ENCODE measurements at regions not wholly inside any gene's neighbourhood (a gene's known extent, or its start where the extent isn't known, plus 50 kb on each side); places are given as distances from the start of the nearest gene placed in this dataset.

GRCh38 chr4:156659983-156660382 is 311.6 kb downstream of the PDGFC start:
- Histone ChIP-seq H2AFZ (ENCODE audit: low read depth, low read length) (no peak overlapping the region), H3K79me2 (ENCODE audit: control insufficient read depth, insufficient read depth, low read length) (no peaks in the 10 kb centered on the region), H3K36me3 (ENCODE audit: control insufficient read depth in 2 of 2, extremely low read depth in 1 of 2, insufficient read depth in 2 of 2, low read length in 2 of 2) (no peaks in the 10 kb centered on the region), H3K27me3 (ENCODE audit: control insufficient read depth in 2 of 2, insufficient read depth in 2 of 2, low read length in 2 of 2) (no peaks in the 10 kb centered on the region), H3K9me1 (replicated peaks; ENCODE audit: control insufficient read depth, extremely low read depth, insufficient read depth, low read length) (no peaks in the 10 kb centered on the region), H4K20me1 (replicated peaks; ENCODE audit: control insufficient read depth, extremely low read depth, insufficient read depth, low read length) (no peaks in the 10 kb centered on the region), H3K27ac (ENCODE audit: insufficient read depth, low read depth, low read length) (no peak overlapping the region), H3K4me1 (ENCODE audit: control insufficient read depth, extremely low read depth, insufficient read depth, low read length) (peaks cover 9% of the 10 kb centered on the region), H3K4me2 (ENCODE audit: insufficient read depth, low read length) (no peak overlapping the region), H3K9me3 (replicated peaks; ENCODE audit: control insufficient read depth, insufficient read depth, low read length) (no peaks in the 10 kb centered on the region), H3K9ac (replicated peaks; ENCODE audit: extremely low read depth, insufficient read depth, low read length) (no peak overlapping the region), H3K4me3 (replicated peaks in 1 of 3; ENCODE audit: insufficient read depth in 1 of 3, low read depth in 1 of 3, low read length in 3 of 3) (no peak overlapping the region)
- intact Hi-C loops (cut with micrococcal nuclease) (no loop called here), dilution Hi-C loops (cut with MboI; ENCODE audit: extremely low pct_ligation_motif_present, low sequenced_read_pairs) (no loop called here)
- BruUV-seq (replicated peaks), result no TSS peak
- POLR2A ChIA-PET, result no interaction called here
- CTCF ChIA-PET, result interaction anchor here (1.0 kb wide), 1 partner anchor 19 kb away, joined by 3 read pairs; no protein-coding TSS in a partner anchor
- FAIRE-seq (no peak), DNase-seq (ENCODE audit: low read depth, low spot score) (no peak)
- TF ChIP-seq POLR2A (IDR thresholded peaks at IDR 0.05; ENCODE audit: low read depth, low read length) (no peak), POLR2AphosphoS5 (IDR thresholded peaks at IDR 0.05; ENCODE audit: insufficient read depth, low read depth, low read length) (no peak), MYC (IDR thresholded peaks at IDR 0.05; ENCODE audit: low read depth, low read length) (no peak), CTCF (IDR thresholded peaks at IDR 0.05; ENCODE audit: extremely low read depth in 1 of 2, insufficient read depth in 1 of 2, low read depth in 1 of 2, low read length in 2 of 2) (no peak), GATA2 (IDR thresholded peaks at IDR 0.05; ENCODE audit: insufficient read depth, insufficient read length, low read depth, low read length) (no peak), JUN (IDR thresholded peaks at IDR 0.05; ENCODE audit: borderline replicate concordance, insufficient read depth, insufficient read length, low read depth) (no peak), FOS (IDR thresholded peaks at IDR 0.05; ENCODE audit: borderline replicate concordance, insufficient read depth, low read length) (no peak), EZH2 (IDR thresholded peaks at IDR 0.05; ENCODE audit: borderline replicate concordance, low read depth, low read length, severe bottlenecking) (no peak)
- TF ChIP-seq, protein P1, sequence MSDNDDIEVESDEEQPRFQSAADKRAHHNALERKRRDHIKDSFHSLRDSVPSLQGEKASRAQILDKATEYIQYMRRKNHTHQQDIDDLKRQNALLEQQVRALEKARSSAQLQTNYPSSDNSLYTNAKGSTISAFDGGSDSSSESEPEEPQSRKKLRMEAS (IDR thresholded peaks at IDR 0.05; ENCODE audit: insufficient read depth, insufficient read length), result no peak

Data from endothelial cell of umbilical vein (primary cell).